HUES48 (cell line): ENCODE measurements at regions not wholly inside any gene's neighbourhood (a gene's known extent, or its start where the extent isn't known, plus 50 kb on each side); places are given as distances from the start of the nearest gene placed in this dataset.

Experiments used
- H3K27ac ChIP-seq: one replicate; pipeline ENCODE4 v1.7.0; 2013; ENCODE audit warnings: low read depth, low read length, inconsistent platforms
- H3K27me3 ChIP-seq: 2 replicates; pipeline ENCODE4 v1.6.1; 2013; ENCODE audit warnings: mild to moderate bottlenecking, low read length; ENCODE audit not compliant: control insufficient read depth, insufficient read depth
- H3K36me3 ChIP-seq: 2 replicates; pipeline ENCODE4 v1.6.1; 2013; ENCODE audit warnings: low read length; ENCODE audit not compliant: control insufficient read depth, insufficient read depth
- H3K4me1 ChIP-seq: 2 replicates; pipeline ENCODE4 v1.6.1; 2013; ENCODE audit warnings: mild to moderate bottlenecking, low read length; ENCODE audit not compliant: control insufficient read depth, insufficient read depth
- H3K4me3 ChIP-seq: 2 replicates; pipeline ENCODE4 v1.5.1; 2013; ENCODE audit warnings: mild to moderate bottlenecking, low read depth, low read length
- H3K9ac ChIP-seq: 2 replicates; pipeline ENCODE4 v1.6.1; 2013; ENCODE audit warnings: mild to moderate bottlenecking, low read depth, low read length, moderate library complexity
- H3K9me3 ChIP-seq: 2 replicates; pipeline ENCODE4 v1.6.1; 2013; ENCODE audit warnings: low read length; ENCODE audit not compliant: control insufficient read depth, insufficient read depth

DNA sequence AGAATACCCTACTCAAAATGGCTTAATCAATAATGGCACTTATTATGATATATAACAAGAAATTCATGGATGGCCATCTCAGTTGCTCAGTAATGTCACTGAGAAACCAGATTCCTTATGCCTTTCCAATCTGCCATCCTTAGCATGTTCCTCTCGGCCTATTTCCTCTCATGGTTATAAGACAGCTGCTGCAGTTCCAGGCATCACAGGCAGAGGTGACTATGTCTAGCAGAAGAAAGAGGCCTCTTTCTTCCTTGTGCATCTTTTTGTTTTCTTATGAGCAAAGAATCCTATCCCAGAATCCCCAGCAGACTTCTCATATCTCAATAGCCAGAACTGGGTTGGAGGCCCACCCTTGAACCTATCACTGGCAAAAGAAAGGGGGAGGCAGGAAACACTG lies 310.6 kb upstream of the SPRED2 start:
- Histone ChIP-seq H3K27ac (no peak overlapping the region), H3K4me3 (no peak overlapping the region), H3K4me1 (no peaks in the 10 kb centered on the region)

DNA sequence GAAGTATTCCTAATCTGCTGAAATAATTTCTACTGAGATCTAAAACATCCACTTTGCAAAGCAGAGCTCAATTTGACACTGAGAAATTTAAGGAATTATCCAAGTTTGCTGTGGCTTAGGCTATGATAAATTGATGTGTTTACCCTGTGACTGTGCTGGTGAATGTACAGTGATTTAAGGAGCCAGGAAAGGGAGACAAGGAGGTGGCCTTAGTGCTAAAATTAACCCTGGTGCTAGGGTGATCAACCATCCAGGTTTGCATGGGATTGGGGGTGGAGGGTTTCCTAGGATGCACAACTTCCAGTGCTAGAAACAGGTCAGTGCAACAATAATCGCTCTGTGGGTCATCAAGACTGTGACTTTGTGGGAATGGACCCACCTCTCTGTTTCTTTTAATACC lies 307.5 kb upstream of the SPRED2 start:
- H3K4me1 ChIP-seq, result no peaks in the 10 kb centered on the region
- H3K9me3 ChIP-seq, result no peaks in the 10 kb centered on the region
- no peak overlapping the region for H3K9ac ChIP-seq
- no peaks in the 10 kb centered on the region for H3K36me3 ChIP-seq
- no peak overlapping the region for H3K4me3 ChIP-seq
- no peak overlapping the region for H3K27ac ChIP-seq
- no peaks in the 10 kb centered on the region for H3K27me3 ChIP-seq

More for the DNA sequence above, 310.6 kb upstream of the SPRED2 start:
- no peaks in the 10 kb centered on the region for H3K27me3 ChIP-seq
- no peaks in the 10 kb centered on the region for H3K36me3 ChIP-seq
- no peak overlapping the region for H3K9ac ChIP-seq
- H3K9me3 ChIP-seq, result no peaks in the 10 kb centered on the region

DNA sequence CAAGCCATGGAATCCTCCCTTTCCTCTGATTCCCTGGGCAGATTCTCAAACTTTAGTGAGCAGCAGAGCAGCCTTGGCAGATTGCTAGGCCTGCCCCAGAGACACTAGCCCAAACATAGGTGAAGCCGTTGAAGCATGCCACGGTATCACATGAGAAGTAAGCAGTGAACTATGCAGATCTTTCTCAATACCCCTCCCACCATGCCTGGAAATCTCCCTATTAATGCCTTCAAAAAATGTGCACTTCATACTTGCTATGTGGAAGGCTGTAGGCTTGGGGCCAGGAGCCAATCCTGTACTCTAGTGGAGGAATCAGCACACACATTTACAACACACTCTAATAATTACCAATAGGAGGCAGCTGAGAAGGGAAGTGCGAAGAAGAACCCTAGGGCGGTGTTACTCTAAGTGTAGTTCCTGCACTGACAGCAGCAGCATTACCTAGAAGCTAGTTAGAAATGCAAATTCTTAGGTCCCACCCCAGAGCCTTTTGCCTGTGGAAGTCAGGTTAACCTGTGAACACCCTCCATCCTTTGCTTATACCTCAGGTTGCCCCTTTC lies 305.1 kb upstream of the SPRED2 start:
- H3K9me3 ChIP-seq, result no peaks in the 10 kb centered on the region
- no peak overlapping the region for H3K9ac ChIP-seq
- no peaks in the 10 kb centered on the region for H3K27me3 ChIP-seq
- H3K4me1 ChIP-seq, result no peaks in the 10 kb centered on the region
- H3K36me3 ChIP-seq, result no peaks in the 10 kb centered on the region
- H3K4me3 ChIP-seq, result no peak overlapping the region
- no peak overlapping the region for H3K27ac ChIP-seq

DNA sequence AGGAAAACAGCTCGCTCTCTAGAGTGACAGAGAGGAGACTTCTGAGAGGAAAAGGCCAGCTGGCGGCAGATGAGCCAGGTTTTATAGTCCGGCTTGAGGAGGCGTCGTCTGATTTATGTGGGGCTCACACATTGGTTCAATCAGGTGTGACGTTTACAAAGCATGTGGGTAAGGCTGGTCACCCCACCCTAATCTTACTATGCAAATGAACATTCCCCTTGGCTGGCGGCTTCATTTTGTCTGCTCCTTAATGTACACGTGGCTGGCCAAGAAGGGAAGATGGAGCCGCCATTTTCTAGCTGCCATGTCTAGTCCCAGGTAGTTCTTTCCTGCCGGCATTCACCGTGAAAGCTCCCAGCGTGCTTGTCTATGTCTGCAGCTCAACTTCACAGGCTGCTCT lies 299.1 kb upstream of the SPRED2 start:
- Histone ChIP-seq H3K9me3 (no peaks in the 10 kb centered on the region), H3K4me3 (no peak overlapping the region), H3K27me3 (no peaks in the 10 kb centered on the region), H3K27ac (no peak overlapping the region), H3K4me1 (peaks cover 7% of the 10 kb centered on the region), H3K36me3 (no peaks in the 10 kb centered on the region), H3K9ac (no peak overlapping the region)

DNA sequence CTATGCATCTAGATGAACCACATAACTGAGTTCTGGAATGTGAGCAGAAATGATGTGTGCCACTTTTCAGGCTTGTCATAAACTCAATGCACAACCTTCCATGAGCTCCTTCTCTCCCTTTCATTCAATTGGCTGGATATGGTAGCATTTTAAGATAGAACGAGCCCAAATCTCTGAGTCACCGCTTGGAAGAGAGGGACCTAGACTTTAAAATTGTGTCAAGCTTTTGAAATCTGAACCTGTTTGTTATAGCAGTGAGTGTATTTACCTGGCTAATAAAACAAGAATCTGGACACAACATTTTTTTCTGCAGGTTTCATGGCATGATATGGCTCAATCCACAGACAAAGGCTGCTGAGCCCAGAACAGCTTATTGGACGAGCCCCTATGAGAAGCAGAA lies 297.8 kb upstream of the SPRED2 start:
- Histone ChIP-seq H3K9me3 (no peaks in the 10 kb centered on the region), H3K9ac (no peak overlapping the region), H3K4me3 (no peak overlapping the region), H3K27me3 (no peaks in the 10 kb centered on the region), H3K4me1 (peaks cover 12% of the 10 kb centered on the region), H3K27ac (no peak overlapping the region), H3K36me3 (no peaks in the 10 kb centered on the region)

DNA sequence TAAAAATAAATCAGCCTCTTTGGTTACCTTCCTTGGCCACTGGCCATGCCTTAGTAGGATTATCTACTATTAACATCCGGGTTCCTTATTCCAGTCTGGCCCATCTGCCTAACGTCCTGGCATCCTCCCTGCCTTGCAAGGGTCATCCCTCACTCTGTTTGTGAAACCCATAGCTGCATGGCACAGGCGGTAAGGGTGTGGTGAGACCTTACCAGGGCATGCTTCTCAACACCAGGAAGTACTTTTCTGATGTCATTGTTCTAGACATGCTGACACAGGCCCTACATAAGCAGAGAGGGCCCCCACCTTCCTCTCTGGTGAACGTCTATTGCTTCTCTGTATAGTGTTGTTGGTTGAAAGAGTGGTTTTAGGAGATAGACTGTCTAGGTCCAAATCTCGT lies 296.8 kb upstream of the SPRED2 start:
- Histone ChIP-seq H3K9ac (no peak overlapping the region), H3K36me3 (no peaks in the 10 kb centered on the region), H3K4me3 (no peak overlapping the region), H3K27ac (no peak overlapping the region), H3K4me1 (peaks cover 17% of the 10 kb centered on the region), H3K27me3 (no peaks in the 10 kb centered on the region), H3K9me3 (no peaks in the 10 kb centered on the region)

DNA sequence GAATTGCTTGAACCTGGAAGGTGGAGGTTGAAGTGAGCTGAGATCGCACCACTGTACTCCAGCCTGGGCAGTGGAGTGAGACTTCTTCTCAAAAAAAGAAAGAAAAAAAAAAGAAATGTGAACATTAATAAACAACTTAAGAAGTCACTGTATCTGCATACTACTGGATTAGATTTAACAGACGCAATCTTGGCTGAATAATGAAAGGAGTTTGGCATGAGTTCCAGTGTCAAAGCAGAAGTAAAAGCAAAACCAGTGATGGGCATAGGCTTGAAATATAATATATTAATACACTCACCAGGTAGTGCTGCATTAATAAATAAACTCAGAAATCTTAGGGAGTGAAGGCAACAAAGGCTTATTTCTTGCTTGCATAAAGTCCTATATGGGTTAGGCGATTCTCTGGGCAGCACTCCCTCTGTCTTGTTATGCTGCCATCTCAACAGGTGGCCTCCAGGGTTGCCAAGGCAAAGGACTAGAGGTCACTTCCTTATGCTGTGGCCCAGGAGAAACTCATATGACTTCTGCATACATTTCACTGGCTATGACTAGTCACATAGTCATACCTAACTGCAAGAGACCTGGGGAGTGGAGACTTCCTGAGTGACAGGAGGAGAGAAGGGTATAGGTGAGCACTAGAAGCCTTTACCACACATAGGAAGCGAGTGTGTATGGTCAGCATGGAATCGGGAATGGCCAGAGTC lies 296.2 kb upstream of the SPRED2 start:
- H3K27ac ChIP-seq, result no peak overlapping the region

DNA sequence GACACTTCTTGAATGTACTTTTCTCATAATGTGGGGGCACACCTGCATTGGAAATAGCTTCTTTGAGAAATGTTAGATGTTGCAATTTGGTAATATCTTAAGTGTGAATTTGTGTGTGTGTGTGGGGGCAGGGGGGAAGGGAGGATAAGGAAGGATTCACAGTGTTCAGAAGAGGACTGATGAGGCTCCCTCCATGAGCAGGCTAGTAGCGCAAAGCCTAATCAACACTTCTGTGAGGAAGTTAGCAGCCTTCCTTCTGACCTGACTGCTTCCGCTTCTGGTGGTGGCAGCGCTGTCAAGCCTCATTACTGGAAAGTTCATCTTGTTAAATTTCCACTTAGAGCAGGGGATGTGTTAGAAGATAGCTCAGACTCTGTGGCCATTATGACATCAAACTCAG lies 295.4 kb upstream of the SPRED2 start:
- peaks cover 17% of the 10 kb centered on the region for H3K4me1 ChIP-seq
- H3K27me3 ChIP-seq, result no peaks in the 10 kb centered on the region
- H3K4me3 ChIP-seq, result no peak overlapping the region
- no peak overlapping the region for H3K27ac ChIP-seq
- no peak overlapping the region for H3K9ac ChIP-seq
- no peaks in the 10 kb centered on the region for H3K36me3 ChIP-seq
- H3K9me3 ChIP-seq, result no peaks in the 10 kb centered on the region

More for the DNA sequence above, 296.2 kb upstream of the SPRED2 start:
- no peaks in the 10 kb centered on the region for H3K9me3 ChIP-seq
- H3K36me3 ChIP-seq, result no peaks in the 10 kb centered on the region
- H3K27me3 ChIP-seq, result no peaks in the 10 kb centered on the region
- no peak overlapping the region for H3K4me3 ChIP-seq
- no peak overlapping the region for H3K9ac ChIP-seq
- peaks cover 17% of the 10 kb centered on the region for H3K4me1 ChIP-seq

DNA sequence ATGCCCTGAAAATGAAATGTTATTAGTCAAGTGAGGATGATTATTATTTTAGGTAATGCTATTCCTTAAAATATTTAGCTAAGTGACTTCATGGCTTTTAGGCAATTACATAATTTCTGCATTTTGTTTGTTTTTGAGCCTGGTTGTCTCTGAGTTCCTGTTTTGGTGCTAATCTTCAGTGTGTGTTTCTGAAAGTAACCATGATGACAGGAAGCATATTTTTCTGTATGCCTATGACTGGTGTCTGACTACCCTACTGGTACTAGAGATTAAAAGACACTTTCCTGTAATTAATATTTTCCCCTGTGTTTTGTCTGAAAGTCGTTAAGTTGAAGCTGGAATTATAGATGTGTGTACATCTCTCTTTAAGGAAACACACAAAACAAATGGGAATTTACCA lies 295.0 kb upstream of the SPRED2 start:
- peaks cover 17% of the 10 kb centered on the region for H3K4me1 ChIP-seq
- H3K27me3 ChIP-seq, result no peaks in the 10 kb centered on the region
- no peak overlapping the region for H3K4me3 ChIP-seq
- no peak overlapping the region for H3K27ac ChIP-seq
- no peaks in the 10 kb centered on the region for H3K36me3 ChIP-seq
- no peak overlapping the region for H3K9ac ChIP-seq
- no peaks in the 10 kb centered on the region for H3K9me3 ChIP-seq

DNA sequence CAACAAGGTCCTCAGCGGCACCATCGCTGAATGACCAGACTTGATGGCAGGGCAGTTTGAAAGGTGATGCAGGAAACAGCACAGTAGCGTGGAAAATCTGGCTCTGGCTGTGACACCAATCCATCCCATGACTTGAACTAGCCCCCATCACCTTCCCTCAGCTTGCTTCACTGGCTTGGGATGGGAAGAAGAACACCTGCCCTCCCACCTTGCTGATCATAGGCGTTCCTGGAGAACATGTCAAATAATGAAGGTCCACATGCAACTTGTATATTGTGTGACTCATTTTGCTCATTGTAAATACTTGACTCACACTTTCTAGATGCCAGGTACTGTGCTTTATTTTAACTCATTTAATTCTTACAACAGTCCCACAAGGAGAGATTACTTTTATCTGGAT lies 292.4 kb upstream of the SPRED2 start:
- H3K27me3 ChIP-seq, result no peaks in the 10 kb centered on the region
- no peak overlapping the region for H3K9ac ChIP-seq
- no peaks in the 10 kb centered on the region for H3K36me3 ChIP-seq
- H3K4me3 ChIP-seq, result no peak overlapping the region
- H3K4me1 ChIP-seq, result peaks cover 10% of the 10 kb centered on the region
- no peaks in the 10 kb centered on the region for H3K9me3 ChIP-seq
- H3K27ac ChIP-seq, result no peak overlapping the region

DNA sequence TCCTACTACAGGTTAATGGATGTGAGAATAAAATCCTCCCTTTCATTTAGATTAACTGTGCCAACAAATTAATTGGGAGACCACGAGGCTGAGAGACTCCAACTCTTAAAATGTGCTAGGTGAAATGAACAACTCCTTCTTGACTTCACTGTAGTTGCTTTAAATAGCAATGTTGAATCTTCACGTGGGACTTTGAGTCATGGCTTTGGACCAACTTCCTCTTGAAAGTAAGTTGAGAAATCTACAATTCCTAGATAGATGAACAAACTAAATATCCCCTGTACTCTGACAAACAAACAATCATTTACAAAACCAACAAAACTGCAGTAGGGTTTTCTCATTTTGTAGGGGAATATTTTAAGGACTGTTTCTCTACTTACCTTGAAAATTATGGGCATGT lies 291.9 kb upstream of the SPRED2 start:
- H3K4me3 ChIP-seq, result no peak overlapping the region
- H3K27ac ChIP-seq, result no peak overlapping the region
- no peaks in the 10 kb centered on the region for H3K9me3 ChIP-seq
- no peaks in the 10 kb centered on the region for H3K36me3 ChIP-seq
- peaks cover 10% of the 10 kb centered on the region for H3K4me1 ChIP-seq
- H3K27me3 ChIP-seq, result no peaks in the 10 kb centered on the region
- H3K9ac ChIP-seq, result no peak overlapping the region
